GM21619 (cell line): ENCODE measurements at regions not wholly inside any gene's neighbourhood (a gene's known extent, or its start where the extent isn't known, plus 50 kb on each side); places are given as distances from the start of the nearest gene placed in this dataset.

Experiments
- ATAC-seq: cut with Tn5 transposase; IDR thresholded peaks from one replicate; pipeline ENCODE4 v1.9.1; 2021; ENCODE audit not compliant: unreplicated experiment

- ATAC-seq: no peak
Measured at GRCh38 chr6:43923376-43924221, 153.6 kb downstream of the VEGFA start.

- no peak for ATAC-seq
Measured at GRCh38 chr6:43922426-43923375, 152.7 kb downstream of the VEGFA start.

GRCh38 chr6:43921548-43922425 is 151.8 kb downstream of the VEGFA start:
- ATAC-seq: no peak

GRCh38 chr6:43921039-43921438 is 151.0 kb downstream of the VEGFA start:
- no peak for ATAC-seq

- ATAC-seq: no peak
Measured at GRCh38 chr6:43919774-43920173, 149.8 kb downstream of the VEGFA start.

- ATAC-seq: no peak
Measured at GRCh38 chr6:43917878-43918382, 147.9 kb downstream of the VEGFA start.

- no peak for ATAC-seq
Measured at GRCh38 chr6:43916924-43917877, 147.2 kb downstream of the VEGFA start.

GRCh38 chr6:43915986-43916923 is 146.2 kb downstream of the VEGFA start:
- no peak for ATAC-seq

GRCh38 chr6:43915208-43915869 is 145.3 kb downstream of the VEGFA start:
- no peak for ATAC-seq

- no peak for ATAC-seq
Measured at GRCh38 chr6:43914272-43915147, 144.5 kb downstream of the VEGFA start.

- no peak for ATAC-seq
Measured at GRCh38 chr6:43913375-43914271, 143.6 kb downstream of the VEGFA start.

GRCh38 chr6:43912598-43913371 is 142.8 kb downstream of the VEGFA start:
- ATAC-seq: no peak

- no peak for ATAC-seq
Measured at GRCh38 chr6:43912116-43912577, 142.1 kb downstream of the VEGFA start.

GRCh38 chr6:43911354-43912115 is 141.5 kb downstream of the VEGFA start:
- ATAC-seq: no peak
